SHP77 treated with DMSO at 0.1 percent for 48 hours (cell line): ENCODE measurements at regions not wholly inside any gene's neighbourhood (a gene's known extent, or its start where the extent isn't known, plus 50 kb on each side); places are given as distances from the start of the nearest gene placed in this dataset.

Source experiments
- DNase-seq: peaks from one replicate; lab custom pipeline; 2025; lab: John Stamatoyannopoulos, UW

DNA sequence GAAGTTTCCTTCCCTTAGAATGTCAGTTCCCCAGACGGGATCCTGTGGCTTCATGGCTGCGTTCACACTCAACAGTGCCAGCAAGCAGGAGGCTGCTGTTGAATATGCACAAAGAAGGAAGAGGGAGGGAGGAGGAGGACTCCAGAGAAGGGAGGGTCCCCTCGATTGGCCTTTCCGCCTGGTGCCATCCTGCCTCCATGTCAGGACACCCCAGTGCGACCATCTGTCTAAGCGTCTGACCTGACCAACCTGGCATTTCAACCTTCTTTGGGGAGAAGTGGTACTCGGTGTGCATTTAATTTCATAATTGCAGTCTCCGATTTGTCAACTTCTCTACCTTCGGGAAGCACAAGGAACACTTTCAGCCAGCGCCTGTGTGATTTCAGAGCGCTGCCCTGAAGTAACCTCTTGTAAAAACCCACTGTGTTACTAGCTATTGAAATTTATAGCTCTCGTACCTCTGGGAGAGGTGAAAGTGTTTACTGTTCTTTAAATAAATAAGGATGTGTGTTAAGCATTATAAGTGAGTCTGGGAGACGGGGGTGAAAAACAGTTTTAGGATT lies 1491.9 kb downstream of the TBC1D22A start:
- DNase-seq: no peak

DNA sequence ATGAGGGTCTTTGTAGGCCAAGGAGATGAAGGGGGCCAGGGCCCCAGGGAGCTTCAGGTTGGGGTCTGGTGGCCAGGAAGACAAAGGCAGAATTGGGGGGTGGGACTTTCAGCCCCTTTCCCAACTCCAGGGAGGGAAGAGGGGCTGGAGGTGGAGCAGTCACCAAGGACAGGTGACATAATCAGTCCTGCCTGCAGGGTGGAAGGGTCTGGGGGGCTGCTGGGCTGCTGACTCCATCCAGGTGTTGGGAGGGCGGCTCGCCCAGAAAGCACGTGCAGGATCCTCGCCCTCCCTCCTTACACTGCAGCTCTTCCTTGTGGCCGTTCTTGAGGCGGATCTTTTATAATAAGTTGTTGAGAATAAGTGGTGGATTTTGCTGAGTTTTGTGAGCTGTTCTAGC lies 1491.1 kb downstream of the TBC1D22A start:
- no peak for DNase-seq

DNA sequence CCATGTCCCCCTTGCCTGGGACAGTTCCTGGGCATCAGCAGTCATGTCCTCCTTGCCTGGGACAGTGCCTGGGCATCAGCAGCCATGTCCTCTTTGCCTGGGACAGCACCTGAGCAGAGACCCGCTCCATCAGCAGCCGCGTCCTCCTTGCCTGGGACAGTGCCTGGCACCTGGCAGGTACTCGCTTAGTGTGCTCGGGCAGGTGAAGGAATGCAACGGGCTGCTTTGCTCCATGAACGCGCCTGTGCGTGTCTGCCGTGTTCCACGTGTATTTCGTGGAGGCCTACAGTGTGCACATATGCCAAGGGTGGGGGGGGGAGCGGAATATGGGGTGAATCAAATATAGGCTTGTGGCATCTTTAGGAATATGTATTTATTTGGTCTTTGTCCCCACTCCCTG lies 1490.7 kb downstream of the TBC1D22A start:
- DNase-seq: no peak

DNA sequence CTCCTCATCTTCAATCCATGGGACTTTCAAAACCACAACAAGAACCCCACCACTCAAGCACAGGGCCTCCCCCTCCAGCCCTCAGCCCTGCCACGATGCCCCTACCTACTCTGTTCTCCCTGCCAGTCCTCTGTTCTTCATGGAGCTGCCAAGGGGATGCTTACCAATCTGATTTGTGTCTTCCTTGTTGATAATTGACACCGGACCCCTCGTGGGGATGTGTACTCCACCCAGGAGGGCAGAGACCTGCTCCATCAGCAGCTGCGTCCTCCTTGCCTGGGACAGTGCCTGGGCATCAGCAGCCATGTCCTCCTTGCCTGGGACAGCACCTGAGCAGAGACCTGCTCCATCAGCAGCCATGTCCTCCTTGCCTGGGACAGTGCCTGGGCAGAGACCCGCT lies 1489.2 kb downstream of the TBC1D22A start:
- DNase-seq: no peak

DNA sequence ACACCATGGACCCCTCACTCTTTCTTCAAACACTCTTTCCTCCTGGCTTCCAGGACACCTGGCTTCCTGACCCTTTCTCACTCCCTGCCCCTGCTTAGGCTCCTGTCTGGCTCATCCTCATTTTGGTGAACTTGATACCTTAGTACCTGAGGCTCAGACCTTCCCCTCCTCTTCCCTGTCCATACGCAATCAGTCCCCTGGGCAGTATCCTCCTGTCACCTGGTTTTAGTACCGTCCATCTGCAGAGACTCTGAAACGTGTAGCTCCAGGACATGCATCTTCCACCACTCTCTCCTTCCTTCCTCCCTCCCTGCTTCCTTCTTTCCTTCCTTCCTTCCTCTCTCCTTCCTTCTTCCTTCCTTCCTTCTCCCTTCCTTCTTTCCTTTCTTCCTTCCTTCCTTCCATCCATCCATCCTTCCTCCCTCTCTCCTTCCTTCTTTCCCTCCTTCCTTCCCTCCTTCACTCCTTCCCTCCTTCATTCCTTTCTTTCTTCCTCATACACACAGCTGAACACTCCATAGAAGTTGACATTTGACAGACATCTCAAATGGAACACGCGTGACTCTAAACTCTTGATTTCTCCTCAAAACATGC lies 1488.6 kb downstream of the TBC1D22A start:
- no peak for DNase-seq

DNA sequence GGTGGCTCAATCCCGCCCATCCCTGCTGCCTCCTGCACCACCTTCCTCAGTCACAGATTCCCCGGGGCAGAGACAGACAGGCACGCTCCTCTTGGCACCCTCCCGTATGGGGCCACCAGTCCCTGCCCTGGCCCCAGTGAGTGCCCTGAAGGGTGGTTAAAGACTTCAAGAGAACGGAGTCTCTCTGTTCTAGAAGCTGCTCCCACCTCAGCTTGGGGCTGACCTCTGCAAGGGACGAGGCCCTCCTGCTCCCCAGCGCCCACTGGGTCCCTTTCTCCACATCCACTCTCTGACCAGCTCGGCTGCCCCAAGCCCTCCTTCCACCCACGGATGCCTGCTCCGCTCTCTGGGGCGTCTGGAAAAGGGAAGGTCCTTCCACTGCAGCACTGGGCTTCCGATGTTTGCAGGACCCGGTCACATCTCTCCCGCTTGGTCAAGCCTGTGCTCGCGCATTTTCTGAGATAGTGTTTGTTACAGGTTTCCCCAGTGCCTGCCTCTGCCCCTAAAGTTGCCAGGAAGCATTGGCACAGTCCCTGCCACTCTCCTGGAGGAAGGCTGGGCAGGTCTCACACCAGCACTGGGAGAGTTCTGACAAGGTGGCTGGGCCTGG lies 1487.9 kb downstream of the TBC1D22A start:
- no peak for DNase-seq

DNA sequence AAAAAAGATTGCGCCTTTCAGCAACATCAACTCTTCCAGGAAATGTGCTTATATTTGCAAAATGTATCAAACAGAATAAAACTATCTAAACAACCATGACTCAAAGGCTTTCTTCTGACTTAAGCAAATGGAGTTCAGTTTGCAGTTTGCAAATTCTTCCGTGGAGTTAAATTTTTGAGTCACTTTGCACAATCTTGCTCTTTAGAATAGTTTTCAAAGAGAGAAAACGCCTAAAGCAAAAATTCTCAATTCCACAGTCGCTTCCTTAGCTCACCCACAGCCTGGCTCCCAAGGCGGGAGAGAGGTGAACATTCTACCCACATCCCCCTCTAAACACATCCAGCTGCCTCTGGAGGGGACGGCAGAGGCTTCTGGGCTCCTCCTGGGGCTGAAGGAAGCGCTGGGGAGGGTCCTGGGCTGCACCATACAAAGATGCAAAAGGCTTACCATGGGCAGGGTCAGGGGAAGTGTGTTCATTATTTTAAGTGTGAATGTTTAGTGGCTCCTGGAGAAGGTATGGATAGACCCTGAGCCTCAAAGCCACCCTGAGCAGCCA lies 1487.3 kb downstream of the TBC1D22A start:
- DNase-seq: no peak

DNA sequence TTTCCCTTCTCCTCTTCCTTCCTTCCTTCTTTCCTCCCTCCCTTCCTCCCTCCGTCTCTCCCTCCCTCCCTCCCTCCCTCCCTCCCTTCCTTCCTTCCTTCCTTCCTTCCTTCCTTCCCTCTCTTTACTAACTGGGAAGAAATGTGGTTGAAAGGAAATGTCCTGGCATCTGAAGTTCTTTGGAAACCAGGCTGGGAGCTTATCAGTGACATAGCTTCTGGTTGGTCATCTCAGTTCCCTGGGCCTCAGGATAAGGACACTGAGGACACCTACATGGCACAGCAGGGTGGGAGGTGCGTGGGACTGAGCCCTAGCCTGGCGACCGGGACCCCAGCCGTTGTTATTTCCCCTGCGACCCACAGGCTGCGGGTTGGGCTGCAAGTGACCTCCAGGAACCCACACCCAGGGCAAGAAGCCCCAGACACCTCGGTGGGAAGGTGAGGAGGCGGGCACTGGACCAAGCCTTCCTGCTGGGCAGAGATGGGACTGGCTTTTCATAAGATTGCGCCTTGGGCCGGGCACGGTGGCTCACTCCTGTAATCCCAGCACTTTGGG lies 1486.5 kb downstream of the TBC1D22A start:
- DNase-seq: no peak

DNA sequence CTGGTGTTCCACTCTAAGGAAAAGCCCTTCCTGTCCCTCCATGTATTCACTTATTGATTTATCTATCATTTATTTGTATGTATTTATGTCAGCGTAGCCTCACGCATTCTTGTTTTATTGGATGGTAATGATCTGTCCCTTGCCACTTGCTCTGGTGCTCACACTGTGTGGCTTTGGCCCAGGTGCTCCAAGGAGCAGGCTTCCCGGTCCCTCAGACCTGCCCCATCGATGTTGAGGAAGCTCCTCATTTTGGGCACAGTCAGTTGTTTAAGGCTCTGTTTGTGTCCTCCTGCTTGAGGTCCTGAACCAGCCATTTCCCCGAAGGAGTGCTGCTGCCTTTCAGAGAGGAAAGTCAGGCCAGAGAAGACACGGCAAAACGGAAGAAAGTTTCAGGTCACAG lies 1485.4 kb downstream of the TBC1D22A start:
- no peak for DNase-seq

DNA sequence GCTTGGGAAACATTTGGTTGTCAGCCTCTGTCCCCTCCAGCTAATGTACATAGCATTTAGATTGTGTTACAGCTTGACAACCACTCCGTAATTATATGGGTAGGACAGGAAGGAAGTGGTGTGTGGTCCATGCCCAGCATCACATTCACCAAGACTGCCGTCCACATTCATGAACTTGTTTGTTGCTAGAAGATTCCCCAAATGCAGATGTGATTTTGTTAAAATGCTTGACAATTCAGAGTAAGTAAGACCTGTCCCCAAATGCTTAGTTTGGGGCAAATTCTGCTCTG lies 1482.7 kb downstream of the TBC1D22A start:
- DNase-seq: no peak

DNA sequence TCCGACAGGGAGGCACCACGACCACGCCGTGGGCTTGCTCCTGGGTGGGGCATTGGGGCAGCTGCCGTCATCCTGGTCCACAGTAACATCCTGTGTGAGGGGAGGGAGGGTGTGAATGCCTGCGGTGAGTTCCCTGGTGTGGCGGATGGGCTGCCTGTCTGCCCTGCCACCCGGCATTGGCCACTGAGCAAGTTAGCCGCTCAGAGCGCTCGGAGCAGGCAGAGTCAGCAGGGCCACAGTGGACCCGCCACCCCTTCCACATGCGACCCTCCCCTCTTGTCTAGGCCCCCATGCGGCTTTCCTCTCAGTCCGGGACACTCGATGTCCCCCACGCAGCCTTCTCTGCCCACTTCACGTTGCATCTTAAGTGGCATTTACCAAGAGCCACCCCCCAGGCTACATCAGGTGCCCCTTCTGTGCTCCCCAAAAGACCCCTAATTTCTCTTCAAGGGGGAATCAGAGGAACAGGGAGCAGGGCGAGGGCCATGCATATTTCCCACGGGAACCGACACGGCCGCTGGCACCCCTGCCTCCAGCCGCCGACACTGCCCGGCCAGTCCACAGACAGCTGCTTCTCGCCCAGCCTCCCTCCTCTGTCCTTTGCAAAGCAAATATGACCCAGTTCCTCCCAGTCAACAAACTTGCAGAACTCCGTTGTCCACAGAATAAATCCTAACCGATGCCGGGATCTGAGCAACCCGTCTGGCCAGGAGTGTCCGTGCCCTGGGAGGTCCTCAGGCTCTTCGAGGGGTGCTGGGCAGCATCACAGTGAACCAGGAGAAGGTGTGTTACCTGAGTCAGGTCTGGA lies 1482.1 kb downstream of the TBC1D22A start:
- DNase-seq: no peak

DNA sequence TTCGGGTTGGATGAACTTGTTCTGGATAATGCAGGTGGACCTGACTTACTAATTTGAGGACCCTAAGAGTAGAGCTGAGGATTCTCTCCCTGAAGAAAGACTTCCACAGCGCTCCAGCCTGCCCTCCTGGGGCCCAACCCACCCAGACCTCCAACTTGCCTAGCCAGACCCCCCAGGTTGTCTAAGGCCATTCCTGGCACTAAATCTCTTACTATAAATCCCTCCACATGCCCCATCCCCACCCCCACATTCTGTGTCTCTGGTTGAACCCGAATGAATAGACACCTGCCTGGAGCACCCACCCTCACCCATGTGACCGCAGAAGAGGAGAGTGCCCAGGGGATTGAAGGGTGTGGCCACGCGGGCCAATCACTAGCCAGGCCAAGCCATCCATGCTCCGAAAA lies 1480.0 kb downstream of the TBC1D22A start:
- DNase-seq: no peak

DNA sequence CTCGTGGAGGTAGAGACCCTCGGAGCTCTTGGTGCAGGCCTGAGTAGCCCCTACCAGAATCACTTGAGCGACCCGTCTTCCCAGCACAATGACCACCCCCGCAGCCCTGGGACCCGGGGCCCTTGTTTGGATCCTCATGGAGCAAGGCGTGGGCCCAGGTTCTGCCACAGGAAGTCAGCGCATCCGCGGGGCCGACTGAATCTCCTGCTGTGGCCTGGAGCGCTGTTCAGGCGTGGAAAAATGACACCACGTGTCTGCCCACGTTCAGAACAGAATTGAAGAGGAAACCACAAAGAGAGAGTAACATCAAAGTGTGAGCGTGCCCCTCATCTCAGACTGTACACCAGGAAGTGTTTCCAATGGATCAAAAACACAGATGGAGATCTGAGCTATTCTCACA lies 1479.2 kb downstream of the TBC1D22A start:
- DNase-seq: no peak

DNA sequence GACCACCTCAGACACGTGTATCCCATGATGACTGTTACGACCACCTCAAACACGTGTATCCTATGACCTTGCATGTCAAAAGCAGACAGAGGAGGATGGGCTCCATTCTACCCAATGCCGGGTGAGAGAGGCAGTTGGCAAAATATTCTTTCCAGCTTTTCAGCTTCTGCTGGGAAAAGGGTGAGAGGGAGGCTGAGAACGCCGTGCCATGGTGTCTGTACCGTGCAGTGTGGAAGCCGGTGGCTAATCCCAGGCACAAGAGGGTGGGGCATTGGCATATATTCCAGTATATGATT lies 1478.4 kb downstream of the TBC1D22A start:
- no peak for DNase-seq

DNA sequence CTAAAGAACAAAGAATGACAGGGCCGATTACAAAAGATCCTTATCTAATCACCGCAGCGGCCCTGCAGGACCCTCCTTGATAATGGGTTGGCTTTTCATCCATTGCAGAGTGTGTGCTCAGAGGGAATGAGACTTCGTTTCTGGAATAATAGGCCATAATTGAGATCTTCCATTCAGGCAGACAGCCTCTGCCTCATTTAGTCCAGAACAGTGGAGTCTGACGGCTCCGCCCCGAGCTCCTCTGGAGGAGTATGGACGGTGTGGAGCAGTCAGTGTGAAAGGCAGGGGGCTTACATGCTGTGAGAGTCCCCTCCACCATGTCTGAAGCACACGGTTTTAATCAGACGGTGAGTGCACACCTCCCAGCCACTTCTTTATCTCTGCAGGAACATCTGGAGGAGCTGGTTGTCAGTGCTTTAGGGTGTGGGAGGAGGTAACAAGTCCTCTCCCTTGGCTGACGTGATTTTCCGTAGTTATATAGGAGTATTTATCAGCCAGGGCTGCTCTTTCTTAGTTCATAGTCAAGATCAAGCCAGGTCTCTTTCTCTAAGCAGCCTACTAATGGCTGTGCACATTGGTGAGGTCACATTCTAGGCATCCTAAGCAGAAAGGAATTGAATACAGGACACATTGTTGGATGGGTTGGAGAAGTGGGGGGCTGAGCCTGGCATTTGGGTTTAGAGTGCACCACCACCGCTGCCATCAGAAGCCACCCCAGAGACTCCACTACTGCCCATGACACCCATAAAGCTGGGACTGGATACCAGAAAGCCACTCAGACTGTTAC lies 1477.9 kb downstream of the TBC1D22A start:
- no peak for DNase-seq

DNA sequence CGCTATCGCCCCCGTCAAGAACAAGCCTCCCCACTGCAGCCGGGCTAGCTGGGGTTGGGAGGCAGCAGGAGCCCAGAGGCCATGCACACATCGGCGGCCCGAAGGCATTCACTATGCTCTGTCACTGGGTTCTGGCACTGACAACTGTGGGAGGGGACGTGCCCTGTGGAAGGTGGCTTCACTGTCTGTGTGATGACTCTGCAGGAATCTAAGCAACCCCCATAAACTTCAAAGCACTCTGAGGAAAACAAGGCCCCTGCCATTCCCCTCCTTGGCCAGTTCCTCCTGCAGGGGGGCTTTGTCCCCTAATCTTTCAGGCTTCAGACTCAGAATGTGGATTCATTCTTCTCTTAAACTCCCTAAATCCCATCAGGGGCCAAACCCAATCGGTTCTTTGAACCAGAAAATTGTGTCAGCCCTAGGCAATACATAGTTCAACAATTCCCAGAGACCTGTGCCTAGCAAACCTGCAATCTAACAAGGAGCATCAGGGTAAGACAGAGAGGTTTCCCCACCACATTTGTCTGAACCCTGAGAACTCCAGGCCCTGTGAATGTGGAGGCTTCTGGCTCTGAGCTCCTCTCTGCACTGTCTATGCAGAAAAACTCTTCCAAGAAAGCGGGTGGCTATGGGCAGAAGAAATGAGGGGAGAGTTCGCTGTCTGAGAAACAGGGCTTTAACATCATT lies 1477.2 kb downstream of the TBC1D22A start:
- DNase-seq: no peak

DNA sequence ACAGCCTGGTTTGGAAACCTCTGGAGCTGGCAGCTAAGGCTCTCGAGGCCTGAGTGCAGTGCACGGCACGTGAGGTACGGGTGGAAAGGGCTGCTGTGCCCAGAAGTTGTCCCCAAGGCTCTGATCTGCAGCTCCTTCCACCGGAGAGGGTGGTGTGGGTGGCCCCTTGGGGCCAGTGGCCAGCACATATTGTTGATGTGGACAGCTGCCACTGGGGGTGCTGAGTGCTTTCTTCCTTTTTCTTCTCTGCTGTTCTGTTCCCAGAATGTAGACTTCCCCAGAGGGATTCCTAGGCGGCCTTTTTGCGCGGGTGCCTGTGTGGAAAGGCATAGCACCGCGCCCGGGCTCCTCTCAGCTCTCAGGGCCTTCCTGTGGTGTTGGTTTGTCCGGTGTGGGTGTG lies 1476.5 kb downstream of the TBC1D22A start:
- no peak for DNase-seq

DNA sequence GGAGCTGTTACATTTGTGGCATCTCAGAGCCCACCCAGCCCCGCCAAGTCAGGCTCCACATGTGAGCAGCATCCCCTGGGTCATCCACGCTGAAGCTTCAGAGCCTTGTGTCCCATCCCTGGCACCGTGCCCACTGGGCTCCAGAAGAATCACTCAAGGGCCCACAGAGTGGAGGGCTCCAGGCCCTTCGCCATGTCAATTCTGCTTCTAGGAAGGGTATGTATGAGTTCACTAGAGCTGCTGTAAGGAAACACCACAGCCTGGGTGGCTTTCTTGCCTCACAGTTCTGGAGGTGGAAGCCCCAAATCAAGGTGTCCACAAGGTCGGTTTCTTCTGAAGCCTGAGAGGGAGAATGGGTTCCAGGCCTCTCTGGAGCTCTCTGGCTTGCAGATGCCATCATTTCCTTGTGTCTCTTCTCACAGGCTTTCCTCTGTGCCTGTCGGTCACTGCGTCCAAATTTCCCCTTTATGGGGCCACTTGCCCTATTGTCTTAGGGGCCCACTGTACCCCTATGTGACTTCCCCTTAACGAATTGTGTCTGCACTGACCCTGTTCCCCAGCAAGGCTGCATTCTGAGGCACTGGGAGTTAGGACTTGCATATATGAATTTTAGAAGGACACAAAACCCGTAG lies 1476.0 kb downstream of the TBC1D22A start:
- no peak for DNase-seq

DNA sequence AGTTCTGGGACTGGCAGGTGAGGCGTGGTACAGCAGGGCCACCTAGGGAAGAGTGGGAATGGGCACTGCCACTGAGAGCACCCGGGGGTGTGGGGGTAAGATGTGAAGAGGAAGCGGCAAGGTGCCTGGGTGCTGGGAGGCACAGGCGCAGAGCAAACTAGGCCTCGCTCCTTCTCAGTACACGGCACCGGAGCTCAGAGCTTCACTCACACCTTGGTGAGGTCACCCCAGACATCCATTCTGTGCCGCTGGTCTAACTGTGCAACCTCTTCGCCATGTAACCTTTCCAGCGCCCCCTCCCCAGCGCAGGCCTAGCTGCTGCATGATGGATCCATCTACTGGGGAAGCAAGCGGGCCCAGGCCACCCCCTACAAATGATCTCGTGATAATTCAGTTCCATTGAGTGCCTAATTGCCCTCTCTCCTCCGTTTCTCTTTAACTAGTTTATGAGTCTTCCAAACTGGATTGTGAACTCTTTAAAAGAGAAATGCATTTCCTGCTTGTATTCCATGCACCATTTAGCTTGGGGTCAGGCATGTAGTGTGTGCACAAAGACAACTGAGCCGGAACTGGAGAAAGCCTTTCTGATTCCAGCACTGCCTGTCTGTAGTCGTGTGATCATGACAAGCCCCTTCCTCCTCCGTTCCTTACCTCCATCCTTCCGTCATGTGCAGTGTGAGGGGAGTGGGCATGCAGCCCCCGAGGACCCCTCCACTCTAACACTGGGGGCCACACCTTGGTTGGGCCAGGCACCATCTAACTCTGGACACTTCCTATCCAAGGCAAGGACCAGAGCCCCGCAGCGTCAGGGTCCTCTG lies 1475.2 kb downstream of the TBC1D22A start:
- DNase-seq: no peak

DNA sequence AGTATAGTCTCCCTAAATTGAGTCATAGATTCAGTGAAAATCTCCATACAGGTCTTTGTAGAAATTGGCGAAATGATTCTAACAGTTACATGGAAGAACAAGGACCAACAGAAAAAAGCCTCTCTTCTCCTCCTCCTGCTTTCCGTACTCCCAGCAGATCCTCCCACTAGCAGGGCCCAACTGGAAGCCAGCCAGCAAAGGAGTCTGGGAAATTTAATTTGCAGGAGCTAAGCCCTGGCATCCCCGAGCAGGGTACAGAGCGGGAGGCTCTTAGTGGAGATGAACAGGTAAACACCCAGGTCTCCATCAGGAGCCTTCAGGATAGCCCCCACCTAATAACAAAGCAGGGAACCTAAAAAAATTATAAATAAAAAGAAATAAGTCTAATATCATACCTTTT lies 1473.8 kb downstream of the TBC1D22A start:
- DNase-seq: no peak
